ENCODE measurements at regions not wholly inside any gene's neighbourhood (a gene's known extent, or its start where the extent isn't known, plus 50 kb on each side); places are given as distances from the start of the nearest gene placed in this dataset.
"Not testable (repeated sequence)": the region's sequence is repeated elsewhere in the genome, so short reads cannot be mapped to it uniquely, and the experiment has no call there.

- no peak for DNase-seq (ENCODE audit: low read depth)
Observed at GRCh38 chr12:89775063-89775985, 66.7 kb upstream of the ATP2B1 start.

DNA sequence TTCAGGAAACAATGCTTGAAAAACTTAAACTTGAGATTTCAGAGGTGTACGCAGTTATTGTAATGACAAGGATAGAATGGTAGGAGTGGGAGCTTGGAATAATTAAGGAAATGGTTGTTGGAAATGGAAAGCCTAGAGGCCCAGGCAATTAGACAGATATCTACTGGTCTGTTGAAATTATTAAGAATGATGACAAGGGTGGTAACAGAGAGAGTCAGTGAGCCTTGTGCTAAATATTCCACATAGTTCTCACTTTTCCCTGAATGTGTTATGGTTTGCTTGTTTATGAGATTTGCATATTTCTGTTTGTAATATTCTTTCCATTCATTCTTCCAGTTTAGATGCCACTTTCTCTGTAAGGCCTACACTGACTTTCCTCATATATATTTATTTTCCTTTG lies 66.0 kb upstream of the ATP2B1 start:
- DNase-seq (ENCODE audit: low read depth) = no peak

GRCh38 chr12:89770391-89770790 lies 61.8 kb upstream of the ATP2B1 start:
- no peak for DNase-seq (ENCODE audit: low read depth)

DNA sequence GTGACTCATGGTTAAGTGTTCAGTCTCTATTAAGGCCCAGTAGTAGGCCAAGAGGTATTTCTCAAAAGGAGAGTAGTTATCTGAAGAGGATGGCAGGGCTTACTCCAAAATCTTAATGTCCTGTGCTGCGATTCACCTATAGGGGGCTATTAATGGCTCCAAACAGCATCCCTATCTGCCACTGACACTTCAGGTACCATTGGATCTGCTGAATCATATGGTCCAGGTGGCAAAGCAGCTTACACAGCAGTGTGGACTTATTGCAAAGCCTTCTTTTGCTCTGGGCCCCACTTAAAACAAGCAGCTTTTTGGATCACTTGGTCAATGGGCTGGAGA lies 60.8 kb upstream of the ATP2B1 start:
- DNase-seq (ENCODE audit: low read depth) = no peak

DNA sequence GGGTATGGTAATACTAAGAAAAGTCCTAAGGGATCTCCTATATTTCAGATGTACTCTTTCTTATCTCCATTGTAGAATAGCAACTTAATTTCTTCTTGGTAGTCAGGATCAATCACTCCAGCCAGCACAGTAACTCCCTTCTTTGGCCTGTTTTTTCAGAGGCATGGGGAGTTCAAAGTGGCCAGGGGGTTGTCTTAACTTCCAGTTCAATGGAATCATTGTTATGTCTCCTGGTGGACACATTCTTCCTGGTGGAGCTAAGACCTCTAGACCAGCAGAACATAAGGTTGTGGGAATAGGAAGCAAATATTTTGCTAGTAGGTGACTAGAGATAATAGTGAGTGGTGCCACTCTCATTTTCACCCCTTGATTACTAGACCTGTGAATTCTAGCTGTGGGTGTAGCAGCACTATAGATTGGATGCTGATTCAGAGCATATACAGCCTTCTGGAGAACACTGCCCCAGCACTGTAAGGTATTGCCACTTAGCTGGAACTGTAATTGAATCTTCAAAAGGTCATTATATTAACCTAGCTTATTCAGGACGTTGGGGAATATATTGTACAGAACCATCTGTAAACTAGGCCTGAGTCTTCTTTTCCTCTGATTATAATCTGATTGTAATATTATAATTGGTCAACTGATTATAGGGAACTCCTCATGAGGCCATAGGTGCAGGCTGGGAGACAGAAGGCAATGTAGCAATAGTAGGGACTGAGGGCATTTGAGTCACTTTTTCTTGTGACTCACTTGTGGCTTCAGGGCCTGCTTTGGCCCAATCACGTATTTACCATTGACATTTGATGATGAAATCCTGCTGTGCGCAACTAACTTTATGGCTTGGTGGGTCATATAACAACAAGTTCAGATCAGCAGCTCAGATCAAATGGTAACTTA lies 60.2 kb upstream of the ATP2B1 start:
- DNase-seq (ENCODE audit: low read depth) = no peak

DNA sequence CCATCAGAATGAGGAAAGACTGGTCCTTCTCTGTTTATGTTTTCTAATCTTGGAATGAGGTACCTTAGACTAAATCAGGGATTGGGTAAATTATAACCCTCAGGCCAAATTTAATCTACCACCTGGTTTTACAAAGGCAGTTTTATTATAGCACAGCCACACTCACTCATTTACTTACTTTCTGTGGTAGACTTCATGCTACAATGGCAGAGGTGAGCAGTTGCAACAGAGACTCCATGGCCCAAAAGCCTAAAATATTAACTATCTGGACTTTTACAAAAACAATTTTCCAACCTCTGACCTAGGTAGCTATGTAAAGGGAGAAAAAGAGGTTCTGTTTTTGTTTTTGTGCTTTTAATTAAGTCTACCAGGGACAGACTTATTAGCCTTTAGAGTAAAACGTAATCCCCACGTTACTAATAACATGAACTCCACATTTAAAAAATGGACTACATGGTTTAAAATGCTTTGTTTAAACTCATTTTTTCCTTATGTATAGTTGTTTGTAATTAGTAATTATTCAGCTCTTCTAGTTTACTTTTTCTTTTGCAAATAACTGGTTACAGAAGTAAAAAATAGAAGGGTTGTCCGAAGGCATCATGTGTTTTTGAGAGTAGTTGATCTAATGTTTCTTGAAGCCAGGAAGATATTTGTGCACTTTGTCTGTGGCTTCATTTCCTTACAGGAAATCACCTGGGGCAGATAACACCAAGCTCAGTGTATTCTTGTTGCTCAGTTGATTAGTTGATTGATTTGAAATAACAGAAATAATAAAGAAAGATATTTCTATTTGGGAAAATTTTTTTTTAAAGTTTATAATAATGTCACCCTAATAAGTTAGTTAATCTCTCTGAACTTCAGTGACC lies 57.6 kb upstream of the ATP2B1 start:
- DNase-seq (ENCODE audit: low read depth) = no peak

- DNase-seq (ENCODE audit: low read depth) = not testable (repeated sequence)
Observed at GRCh38 chr12:89764164-89764563, 55.5 kb upstream of the ATP2B1 start.

GRCh38 chr12:89762498-89763170 lies 54.0 kb upstream of the ATP2B1 start:
- DNase-seq (ENCODE audit: low read depth) = no peak

GRCh38 chr12:89760783-89761182 lies 52.1 kb upstream of the ATP2B1 start:
- DNase-seq (ENCODE audit: low read depth) = no peak
